Stimulated activated CD8-positive, alpha-beta memory T cell treated with anti-CD3 and anti-CD28 coated beads, Interleukin-15, amount 100 ng/mL, for 1 hour (primary cell): ENCODE measurements at regions not wholly inside any gene's neighbourhood (a gene's known extent, or its start where the extent isn't known, plus 50 kb on each side); places are given as distances from the start of the nearest gene placed in this dataset.

Source experiments
- DNase-seq: peaks from one replicate; pipeline ENCODE4 v3.0.0-alpha.2; 2020; ENCODE audit warnings: low read depth

GRCh38 chr14:62270236-62270635 is 508.0 kb downstream of the SNAPC1 start:
- DNase-seq: no peak

GRCh38 chr14:62280366-62280765 is 518.1 kb downstream of the SNAPC1 start:
- DNase-seq: no peak

- no peak for DNase-seq
These were observed 521.6 kb downstream of the SNAPC1 start for GRCh38 chr14:62283837-62284236.

GRCh38 chr14:62289471-62289870 is 527.3 kb downstream of the SNAPC1 start:
- DNase-seq: no peak

GRCh38 chr14:62301080-62301479 is 538.9 kb downstream of the SNAPC1 start:
- DNase-seq: no peak

- no peak for DNase-seq
These were observed 539.7 kb downstream of the SNAPC1 start for GRCh38 chr14:62301911-62302310.

- no peak for DNase-seq
These were observed 541.2 kb downstream of the SNAPC1 start for GRCh38 chr14:62303437-62303836.

GRCh38 chr14:62304257-62304656 is 542.0 kb downstream of the SNAPC1 start:
- no peak for DNase-seq

GRCh38 chr14:62307844-62308243 is 545.6 kb downstream of the SNAPC1 start:
- no peak for DNase-seq

- no peak for DNase-seq
These were observed 546.1 kb downstream of the SNAPC1 start for GRCh38 chr14:62308316-62308715.

GRCh38 chr14:62308891-62309290 is 546.7 kb downstream of the SNAPC1 start:
- no peak for DNase-seq

GRCh38 chr14:62313212-62313611 is 551.0 kb downstream of the SNAPC1 start:
- no peak for DNase-seq

GRCh38 chr14:62314221-62314620 is 552.0 kb downstream of the SNAPC1 start:
- DNase-seq: no peak

GRCh38 chr14:62314871-62315270 is 552.7 kb downstream of the SNAPC1 start:
- no peak for DNase-seq

GRCh38 chr14:62315631-62316030 is 553.4 kb downstream of the SNAPC1 start:
- no peak for DNase-seq

- DNase-seq: no peak
These were observed 560.0 kb downstream of the SNAPC1 start for GRCh38 chr14:62322216-62322615.

GRCh38 chr14:62329427-62329826 is 567.2 kb downstream of the SNAPC1 start:
- DNase-seq: no peak

GRCh38 chr14:62347562-62348011 is 585.4 kb downstream of the SNAPC1 start:
- no peak for DNase-seq

GRCh38 chr14:62357362-62357761 is 595.1 kb downstream of the SNAPC1 start:
- no peak for DNase-seq

- no peak for DNase-seq
These were observed 601.9 kb downstream of the SNAPC1 start for GRCh38 chr14:62364161-62364560.

GRCh38 chr14:62364800-62365280 is 602.6 kb downstream of the SNAPC1 start:
- DNase-seq: no peak

GRCh38 chr14:62369919-62370560 is 607.8 kb downstream of the SNAPC1 start:
- no peak for DNase-seq

GRCh38 chr14:62373944-62374343 is 611.7 kb downstream of the SNAPC1 start:
- DNase-seq: no peak

- no peak for DNase-seq
These were observed 615.8 kb downstream of the SNAPC1 start for GRCh38 chr14:62378057-62378456.
